HL-60 (cell line): ENCODE measurements at regions not wholly inside any gene's neighbourhood (a gene's known extent, or its start where the extent isn't known, plus 50 kb on each side); places are given as distances from the start of the nearest gene placed in this dataset.

Source experiments
- CTCF ChIP-seq: IDR thresholded peaks from one replicate; pipeline ENCODE4 v1.5.1; 2011; ENCODE audit warnings: low read length, control low read depth, inconsistent platforms; ENCODE audit not compliant: insufficient read depth
- GABPA ChIP-seq: IDR thresholded peaks from 2 replicates; pipeline ENCODE4 v1.6.1; 2012; ENCODE audit warnings: low read depth
- POLR2AphosphoS5 ChIP-seq: IDR thresholded peaks from 2 replicates; pipeline ENCODE4 v1.6.1; 2012; ENCODE audit warnings: low read depth

- TF ChIP-seq CTCF (no peak), POLR2AphosphoS5 (no peak), GABPA (no peak)
Observed at GRCh38 chr2:134200036-134200618, 53.7 kb upstream of the MGAT5 start.
